Endothelial cell of umbilical vein (primary cell): ENCODE measurements at regions not wholly inside any gene's neighbourhood (a gene's known extent, or its start where the extent isn't known, plus 50 kb on each side); places are given as distances from the start of the nearest gene placed in this dataset.
"Not testable (repeated sequence)": the region's sequence is repeated elsewhere in the genome, so short reads cannot be mapped to it uniquely, and the experiment has no call there.

ENCODE experiments used
- BruUV-seq: library from RNA; stranded (reverse); fragments of 400-500 nt; replicated peaks from 2 replicates; lab custom pipeline; 2021; lab: Mats Ljungman, UMichigan
- CTCF ChIA-PET: fragments of 300-600, 350-600 bp; sonication (Branson Sonifier 250); formaldehyde crosslinking; loops from one replicate; lab custom pipeline; 2021; ENCODE audit warnings: antibody characterized with exemption, inconsistent platforms; lab: Charles Lee
- POLR2A ChIA-PET: fragments of 300-600, 350-600 bp; sonication (Branson Sonifier 250); formaldehyde crosslinking; loops from one replicate; lab custom pipeline; 2021; ENCODE audit warnings: antibody characterized with exemption, inconsistent platforms; lab: Charles Lee
- DNase-seq: peaks from one replicate; pipeline ENCODE4 v3.0.0-alpha.2; 2011; ENCODE audit warnings: low read depth, low spot score
- FAIRE-seq: peaks from 2 replicates; lab custom pipeline; 2011; peaks lifted over from hg19 to GRCh38; lab: Jason Lieb, UNC
- H2AFZ ChIP-seq: 2 replicates; pipeline ENCODE4 v1.6.0; 2012; ENCODE audit warnings: low read depth, low read length, control low read depth, inconsistent platforms
- H3K27ac ChIP-seq: 2 replicates; pipeline ENCODE4 v1.5.1; 2011; ENCODE audit warnings: low read depth, mild to moderate bottlenecking, control low read depth, low read length, moderate library complexity; ENCODE audit not compliant: insufficient read depth
- H3K27me3 ChIP-seq, 2 experiments: 2 replicates each; pipeline versions ENCODE4 v1.6.0 to v1.6.1; 2011; ENCODE audit warnings: low read length in 2 of 2, mixed read lengths in 1 of 2; ENCODE audit not compliant: control insufficient read depth in 2 of 2, insufficient read depth in 2 of 2
- H3K36me3 ChIP-seq, 2 experiments: 2 replicates in 1 of 2; 3 replicates in 1 of 2; pipeline ENCODE4 v1.5.1; 2011; ENCODE audit warnings: low read length in 2 of 2, mild to moderate bottlenecking in 1 of 2, moderate library complexity in 1 of 2; ENCODE audit not compliant: control insufficient read depth in 2 of 2, insufficient read depth in 2 of 2; ENCODE audit errors: extremely low read depth in 1 of 2
- H3K4me1 ChIP-seq: 3 replicates; pipeline ENCODE4 v1.5.1; 2011; ENCODE audit warnings: mild to moderate bottlenecking, low read length; ENCODE audit not compliant: control insufficient read depth, insufficient read depth; ENCODE audit errors: extremely low read depth
- H3K4me2 ChIP-seq: 2 replicates; pipeline ENCODE4 v1.6.1; 2011; ENCODE audit warnings: low read length, control low read depth, mixed read lengths; ENCODE audit not compliant: insufficient read depth
- H3K4me3 ChIP-seq, 3 experiments: fragments of 200-600 bp in 1 of 3; sonication (generic), shearing (Covaris generic) in 1 of 3; replicated peaks in 1 of 3; 2 replicates each; pipeline ENCODE4 v1.5.1; 2011 to 2016; ENCODE audit warnings: control low read depth in 3 of 3, low read length in 3 of 3, mild to moderate bottlenecking in 2 of 3, inconsistent platforms in 1 of 3, low read depth in 1 of 3, moderate library complexity in 1 of 3; ENCODE audit not compliant: insufficient read depth in 1 of 3
- H3K79me2 ChIP-seq: 2 replicates; pipeline ENCODE4 v1.6.0; 2012; ENCODE audit warnings: low read length, inconsistent platforms; ENCODE audit not compliant: control insufficient read depth, insufficient read depth
- H3K9ac ChIP-seq: replicated peaks from 2 replicates; pipeline ENCODE3; 2011; ENCODE audit warnings: low read length, control low read depth; ENCODE audit not compliant: insufficient read depth; ENCODE audit errors: extremely low read depth
- H3K9me1 ChIP-seq: replicated peaks from 3 replicates; pipeline ENCODE4 v1.6.0; 2011; ENCODE audit warnings: mild to moderate bottlenecking, low read length; ENCODE audit not compliant: control insufficient read depth, insufficient read depth; ENCODE audit errors: extremely low read depth
- H3K9me3 ChIP-seq: replicated peaks from 2 replicates; pipeline ENCODE4 v1.5.1; 2012; ENCODE audit warnings: low read length, inconsistent platforms; ENCODE audit not compliant: control insufficient read depth, insufficient read depth
- H4K20me1 ChIP-seq: replicated peaks from 2 replicates; pipeline ENCODE3; 2011; ENCODE audit warnings: mild to moderate bottlenecking, low read length; ENCODE audit not compliant: control insufficient read depth, insufficient read depth; ENCODE audit errors: extremely low read depth
- EZH2 ChIP-seq: IDR thresholded peaks from 2 replicates; pipeline ENCODE4 v1.6.1; 2012; ENCODE audit warnings: borderline replicate concordance, low read depth, mild to moderate bottlenecking, moderate library complexity, low read length, inconsistent platforms; ENCODE audit not compliant: severe bottlenecking
- FOS ChIP-seq: IDR thresholded peaks from 2 replicates; pipeline ENCODE4 v1.6.1; 2011; ENCODE audit warnings: mild to moderate bottlenecking, low read length, moderate library complexity, borderline replicate concordance; ENCODE audit not compliant: insufficient read depth
- GATA2 ChIP-seq: IDR thresholded peaks from 2 replicates; pipeline ENCODE4 v1.7.0; 2011; ENCODE audit warnings: low read depth, mild to moderate bottlenecking, moderate library complexity, mixed read lengths, low read length; ENCODE audit not compliant: insufficient read length, insufficient read depth
- JUN ChIP-seq: IDR thresholded peaks from 2 replicates; pipeline ENCODE4 v1.6.1; 2011; ENCODE audit warnings: borderline replicate concordance, low read depth; ENCODE audit not compliant: insufficient read length, insufficient read depth
- POLR2A ChIP-seq: IDR thresholded peaks from 2 replicates; pipeline ENCODE4 v1.6.1; 2012; ENCODE audit warnings: low read depth, mild to moderate bottlenecking, control low read depth, low read length
- POLR2AphosphoS5 ChIP-seq: IDR thresholded peaks from 2 replicates; pipeline ENCODE4 v1.6.1; 2012; ENCODE audit warnings: low read depth, mild to moderate bottlenecking, control low read depth, low read length, moderate library complexity; ENCODE audit not compliant: insufficient read depth
- dilution Hi-C: fragments of 300-500 bp; cut with MboI; formaldehyde crosslinking; loops from one replicate; pipeline ENCODE4 v1.15.0; 2019; ENCODE audit warnings: low sequenced_read_pairs; ENCODE audit not compliant: extremely low pct_ligation_motif_present
- intact Hi-C: fragments of 100-400 bp; cut with micrococcal nuclease; formaldehyde crosslinking; loops from one replicate; pipeline ENCODE4 v1.10.0; 2022
- TF ChIP-seq, protein P1 (sequence below), 2 donors: IDR thresholded peaks; 1 replicate in 1 of 2; 2 replicates in 1 of 2; pipeline ENCODE4 v1.5.1; 2011; ENCODE audit warnings: low read length in 2 of 2, mild to moderate bottlenecking in 2 of 2, moderate library complexity in 2 of 2, control low read depth in 1 of 2, inconsistent platforms in 1 of 2, low read depth in 1 of 2; ENCODE audit not compliant: insufficient read depth in 1 of 2; ENCODE audit errors: extremely low read depth in 1 of 2

DNA sequence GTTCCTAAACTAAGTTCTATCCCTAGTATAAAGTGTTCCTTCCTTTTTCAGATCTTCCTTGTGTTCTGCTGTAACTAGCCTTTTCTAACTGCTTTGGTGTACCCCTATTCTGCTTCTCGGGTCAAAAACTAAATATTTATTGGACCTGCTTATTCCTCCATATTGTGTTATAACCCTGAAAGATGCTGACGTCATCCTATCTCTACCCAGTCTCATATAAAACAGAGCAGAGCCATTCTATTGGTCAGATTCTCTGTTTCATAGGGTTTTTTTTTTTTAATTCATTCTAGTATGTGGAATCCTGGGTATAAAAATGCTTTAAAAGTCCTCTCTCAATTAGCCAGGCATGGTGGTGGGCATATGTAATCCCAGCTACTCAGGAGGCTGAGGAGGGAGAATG, 349.7 kb downstream of the ACTRT1 start:
- no peak for DNase-seq
- intact Hi-C loops = no loop called here
- TF ChIP-seq JUN (no peak), POLR2AphosphoS5 (no peak), POLR2A (no peak), GATA2 (no peak), FOS (no peak), EZH2 (no peak)
- TF ChIP-seq, protein P1, sequence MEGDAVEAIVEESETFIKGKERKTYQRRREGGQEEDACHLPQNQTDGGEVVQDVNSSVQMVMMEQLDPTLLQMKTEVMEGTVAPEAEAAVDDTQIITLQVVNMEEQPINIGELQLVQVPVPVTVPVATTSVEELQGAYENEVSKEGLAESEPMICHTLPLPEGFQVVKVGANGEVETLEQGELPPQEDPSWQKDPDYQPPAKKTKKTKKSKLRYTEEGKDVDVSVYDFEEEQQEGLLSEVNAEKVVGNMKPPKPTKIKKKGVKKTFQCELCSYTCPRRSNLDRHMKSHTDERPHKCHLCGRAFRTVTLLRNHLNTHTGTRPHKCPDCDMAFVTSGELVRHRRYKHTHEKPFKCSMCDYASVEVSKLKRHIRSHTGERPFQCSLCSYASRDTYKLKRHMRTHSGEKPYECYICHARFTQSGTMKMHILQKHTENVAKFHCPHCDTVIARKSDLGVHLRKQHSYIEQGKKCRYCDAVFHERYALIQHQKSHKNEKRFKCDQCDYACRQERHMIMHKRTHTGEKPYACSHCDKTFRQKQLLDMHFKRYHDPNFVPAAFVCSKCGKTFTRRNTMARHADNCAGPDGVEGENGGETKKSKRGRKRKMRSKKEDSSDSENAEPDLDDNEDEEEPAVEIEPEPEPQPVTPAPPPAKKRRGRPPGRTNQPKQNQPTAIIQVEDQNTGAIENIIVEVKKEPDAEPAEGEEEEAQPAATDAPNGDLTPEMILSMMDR (IDR thresholded peaks at IDR 0.05; ENCODE audit: extremely low read depth in 1 of 2, insufficient read depth in 1 of 2, low read depth in 1 of 2, low read length in 2 of 2) = no peak
- Histone ChIP-seq H3K9me1 (no peaks in the 10 kb centered on the region), H4K20me1 (no peaks in the 10 kb centered on the region), H3K79me2 (no peaks in the 10 kb centered on the region), H3K9ac (no peak overlapping the region), H3K27ac (no peak overlapping the region), H3K9me3 (no peaks in the 10 kb centered on the region), H3K4me3 (no peak overlapping the region), H3K4me2 (no peak overlapping the region), H3K4me1 (no peaks in the 10 kb centered on the region), H3K36me3 (no peaks in the 10 kb centered on the region), H3K27me3 (no peaks in the 10 kb centered on the region), H2AFZ (no peak overlapping the region)
- ChIA-PET POLR2A (no interaction called here), CTCF (no interaction called here)
- no peak for FAIRE-seq
- dilution Hi-C loops = no loop called here
- BruUV-seq = no TSS peak

DNA sequence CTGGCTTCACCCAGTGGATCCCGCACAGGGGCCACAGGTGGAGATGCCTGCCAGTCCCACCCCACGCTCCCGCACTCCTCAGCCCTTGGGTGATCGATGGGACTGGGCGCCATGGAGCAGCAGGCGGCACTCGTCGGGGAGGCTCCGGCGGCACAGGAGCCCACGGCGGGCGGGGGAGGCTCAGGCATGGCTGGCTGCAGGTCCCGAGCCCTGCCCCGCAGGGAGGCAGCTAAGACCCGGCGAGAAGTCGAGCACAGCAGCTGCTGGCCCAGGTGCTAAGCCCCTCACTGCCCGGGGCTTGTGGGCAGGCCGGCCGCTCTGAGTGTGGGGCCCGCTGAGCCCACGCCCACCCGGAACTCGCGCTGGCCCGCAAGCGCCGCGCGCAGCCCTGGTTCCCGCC, 389.3 kb downstream of the ACTRT1 start:
- CTCF ChIA-PET, DNase-seq, H3K9me3 ChIP-seq, H3K27ac ChIP-seq, H3K36me3 ChIP-seq, H3K4me3 ChIP-seq, POLR2A ChIA-PET, H2AFZ ChIP-seq, H3K79me2 ChIP-seq, FAIRE-seq, H4K20me1 ChIP-seq, intact Hi-C loops, H3K4me2 ChIP-seq, BruUV-seq, dilution Hi-C loops, H3K27me3 ChIP-seq, H3K4me1 ChIP-seq, H3K9ac ChIP-seq, H3K9me1 ChIP-seq: not testable (repeated sequence)
